ENCODE measurements at regions not wholly inside any gene's neighbourhood (a gene's known extent, or its start where the extent isn't known, plus 50 kb on each side); places are given as distances from the start of the nearest gene placed in this dataset.
A peak's percentile ranks its signal among the peaks of the same experiment; 100 is the strongest.

- TF ChIP-seq RAD21 (IDR thresholded peaks at IDR 0.05; ENCODE audit: low read length) (peak; percentile 93), CHD2 (IDR thresholded peaks at IDR 0.05; ENCODE audit: low read length, partially characterized antibody) (no peak), EP300 (IDR thresholded peaks at IDR 0.05; ENCODE audit: borderline replicate concordance in 1 of 2, low read depth in 1 of 2, low read length in 1 of 2) (no peak)
Observed at GRCh38 chr11:109697140-109697843, 275.3 kb downstream of the C11orf87 start (continued).

GRCh38 chr11:109698237-109698636 lies 276.2 kb downstream of the C11orf87 start:
- Histone ChIP-seq H3F3A (replicated peaks; ENCODE audit: insufficient read depth) (no peaks in the 10 kb centered on the region), H3K27ac (ENCODE audit: low read depth in 2 of 2, low read length in 1 of 2) (no peak overlapping the region), H3K4me2 (no peak overlapping the region), H3K4me1 (ENCODE audit: control insufficient read depth in 1 of 2, insufficient read depth in 2 of 2, low read depth in 1 of 2, low read length in 1 of 2) (no peaks in the 10 kb centered on the region), H3K79me2 (ENCODE audit: insufficient read depth) (no peaks in the 10 kb centered on the region), H3K9me2 (no peaks in the 10 kb centered on the region), H3K36me3 (replicated peaks in 1 of 2; ENCODE audit: control insufficient read depth in 1 of 2, insufficient read depth in 2 of 2, low read length in 1 of 2) (peaks cover 0 to 3% of the 10 kb centered on the region in 2 experiments), H3K9me3 (peaks cover 11% of the 10 kb centered on the region; the same call in 1 of the 2 replicates), H3K27me3 (ENCODE audit: insufficient read depth) (no peaks in the 10 kb centered on the region), H3K9ac (no peak overlapping the region), H4K20me1 (ENCODE audit: insufficient read depth) (no peaks in the 10 kb centered on the region), H3K4me3 (ENCODE audit: low read depth in 2 of 2, low read length in 1 of 2) (no peak overlapping the region), H2AFZ (ENCODE audit: low read depth) (no peak overlapping the region)
- POLR2A ChIA-PET: no interaction called here
- CTCF ChIA-PET: interaction anchor here (0.5 to 3.5 kb wide), 14 partner anchors 8 to 1000 kb away, joined by 3 to 18 read pairs (median 4); partner anchors contain the start of gene C11orf87
- no peak for DNase-seq
- TF ChIP-seq PBX3 (IDR thresholded peaks at IDR 0.05) (no peak), RXRA (IDR thresholded peaks at IDR 0.05; ENCODE audit: borderline replicate concordance, low read depth) (no peak), RAD21 (IDR thresholded peaks at IDR 0.05; ENCODE audit: low read length) (no peak), EZH2phosphoT487 (IDR thresholded peaks at IDR 0.05; ENCODE audit: borderline replicate concordance, low read depth) (no peak), IRF3 (IDR thresholded peaks at IDR 0.05; ENCODE audit: low read depth, low read length) (no peak), FOXJ3 (CRISPR knock-in tag; IDR thresholded peaks at IDR 0.05) (no peak), CTCF (IDR thresholded peaks at IDR 0.05) (no peak), REST (IDR thresholded peaks at IDR 0.05; ENCODE audit: low read depth, low read length) (no peak), TCF12 (IDR thresholded peaks at IDR 0.05) (no peak), RFX5 (IDR thresholded peaks at IDR 0.05; ENCODE audit: low read length) (no peak)

All from SK-N-SH (cell line).